IMR-90 (cell line): ENCODE measurements at regions not wholly inside any gene's neighbourhood (a gene's known extent, or its start where the extent isn't known, plus 50 kb on each side); places are given as distances from the start of the nearest gene placed in this dataset.

Experiments
- ATAC-seq: fragments of 200-7000 bp; cut with Tn5 transposase; 2 replicates; pipeline ENCODE4 v1.9.1; 2020; ENCODE audit warnings: low read depth, mild to moderate bottlenecking, moderate library complexity
- BruUV-seq: library from RNA; stranded (reverse); fragments of 400-500 nt; replicated peaks from 2 replicates; lab custom pipeline; 2021; lab: Mats Ljungman, UMichigan
- CTCF ChIA-PET: fragments of 300-600 bp; formaldehyde crosslinking; extraction: SDS; loops from one replicate; lab custom pipeline; 2021; ENCODE audit warnings: antibody characterized with exemption; lab: Yijun Ruan, JAX
- POLR2A ChIA-PET: fragments of 300-600 bp; sonication (Branson Sonifier 250); formaldehyde crosslinking; loops from one replicate; lab custom pipeline; 2022; ENCODE audit warnings: antibody characterized with exemption; ENCODE audit not compliant: unreplicated experiment; lab: Charles Lee
- DNase-seq: peaks from one replicate; pipeline ENCODE4 v3.0.0; 2013
- H2AFZ ChIP-seq: replicated peaks from 2 replicates; pipeline ENCODE3; 2013; ENCODE audit warnings: low read length, mild to moderate bottlenecking; ENCODE audit not compliant: poor library complexity
- H2AK5ac ChIP-seq: 2 replicates; pipeline ENCODE4 v1.6.1; 2013; ENCODE audit warnings: low read depth, low read length, inconsistent platforms
- H2AK9ac ChIP-seq: replicated peaks from 2 replicates; pipeline ENCODE3; 2013; ENCODE audit warnings: mild to moderate bottlenecking, low read depth, low read length, moderate library complexity; ENCODE audit not compliant: poor library complexity
- H2BK120ac ChIP-seq: 2 replicates; pipeline ENCODE4 v1.6.1; 2013; ENCODE audit warnings: low read depth, low read length, inconsistent platforms
- H2BK15ac ChIP-seq: 3 replicates; pipeline ENCODE4 v1.6.1; 2013; ENCODE audit warnings: low read depth, low read length, inconsistent platforms
- H2BK20ac ChIP-seq: 2 replicates; pipeline ENCODE4 v1.6.1; 2013; ENCODE audit warnings: low read depth, mild to moderate bottlenecking, inconsistent platforms, low read length, moderate library complexity
- H2BK5ac ChIP-seq: 2 replicates; pipeline ENCODE4 v1.6.1; 2013; ENCODE audit warnings: mild to moderate bottlenecking, low read depth, low read length, inconsistent platforms; ENCODE audit not compliant: poor library complexity, severe bottlenecking
- H3K14ac ChIP-seq: replicated peaks from 2 replicates; pipeline ENCODE4 v1.6.1; 2013; ENCODE audit warnings: low read depth, low read length, inconsistent platforms
- H3K18ac ChIP-seq: 2 replicates; pipeline ENCODE4 v1.6.1; 2013; ENCODE audit warnings: low read depth, low read length, control low read depth
- H3K23ac ChIP-seq: 2 replicates; pipeline ENCODE4 v1.6.1; 2013; ENCODE audit warnings: low read depth, low read length, inconsistent platforms
- H3K27ac ChIP-seq: 2 replicates; pipeline ENCODE4 v1.5.1; 2013; ENCODE audit warnings: mild to moderate bottlenecking, control low read depth, low read length; ENCODE audit not compliant: insufficient read depth
- H3K27me3 ChIP-seq: 2 replicates; pipeline ENCODE4 v1.6.1; 2013; ENCODE audit warnings: low read length; ENCODE audit not compliant: control insufficient read depth, insufficient read depth
- H3K36me3 ChIP-seq: 2 replicates; pipeline ENCODE4 v1.6.1; 2013; ENCODE audit warnings: low read length, mixed read lengths; ENCODE audit not compliant: control insufficient read depth, insufficient read depth
- H3K4ac ChIP-seq: 2 replicates; pipeline ENCODE4 v1.6.1; 2013; ENCODE audit warnings: low read depth, low read length, inconsistent platforms
- H3K4me1 ChIP-seq: 2 replicates; pipeline ENCODE4 v1.6.1; 2013; ENCODE audit warnings: low read length, mixed read lengths; ENCODE audit not compliant: control insufficient read depth, insufficient read depth
- H3K4me2 ChIP-seq: 2 replicates; pipeline ENCODE4 v1.6.1; 2013; ENCODE audit warnings: low read depth, mild to moderate bottlenecking, control low read depth, low read length, moderate library complexity
- H3K4me3 ChIP-seq: 2 replicates; pipeline ENCODE4 v1.5.1; 2013; ENCODE audit warnings: low read depth, mild to moderate bottlenecking, control low read depth, low read length, moderate library complexity; ENCODE audit not compliant: insufficient read depth
- H3K56ac ChIP-seq: 2 replicates; pipeline ENCODE4 v1.6.1; 2013; ENCODE audit warnings: low read length, inconsistent platforms; ENCODE audit not compliant: insufficient read depth; ENCODE audit errors: extremely low read depth
- H3K79me1 ChIP-seq, 2 experiments: 2 replicates each; pipeline ENCODE4 v1.6.1; 2013; ENCODE audit warnings: low read length in 2 of 2, inconsistent platforms in 1 of 2, low read depth in 1 of 2
- H3K9ac ChIP-seq: 2 replicates; pipeline ENCODE4 v1.6.1; 2013; ENCODE audit warnings: low read depth, low read length, control low read depth
- H3K9me1 ChIP-seq: 2 replicates; pipeline ENCODE4 v1.6.1; 2013; ENCODE audit warnings: low read length, inconsistent platforms; ENCODE audit not compliant: insufficient read depth
- H3K9me3 ChIP-seq: 2 replicates; pipeline ENCODE4 v1.6.1; 2013; ENCODE audit warnings: low read length; ENCODE audit not compliant: control insufficient read depth, insufficient read depth
- H4K20me1 ChIP-seq: 2 replicates; pipeline ENCODE4 v1.6.1; 2013; ENCODE audit warnings: low read length, inconsistent platforms; ENCODE audit not compliant: insufficient read depth
- H4K5ac ChIP-seq: 2 replicates; pipeline ENCODE4 v1.6.1; 2013; ENCODE audit warnings: mild to moderate bottlenecking, low read depth, low read length, control low read depth
- H4K8ac ChIP-seq, 2 experiments: 2 replicates each; pipeline ENCODE4 v1.6.1; 2013; ENCODE audit warnings: low read depth in 2 of 2, low read length in 2 of 2, control low read depth in 1 of 2, inconsistent platforms in 1 of 2
- H4K91ac ChIP-seq: 2 replicates; pipeline ENCODE4 v1.6.1; 2013; ENCODE audit warnings: low read depth, low read length, inconsistent platforms; ENCODE audit not compliant: insufficient read depth
- BHLHE40 ChIP-seq: fragments of 150-350 bp; IDR thresholded peaks from 2 replicates; pipeline ENCODE4 v1.6.1; 2016; ENCODE audit warnings: mild to moderate bottlenecking, low read depth, low read length
- CEBPB ChIP-seq: IDR thresholded peaks from 2 replicates; pipeline ENCODE4 v1.6.1; 2012; ENCODE audit warnings: low read depth, low read length, improper control_type of control experiment
- CHD1 ChIP-seq: IDR thresholded peaks from 2 replicates; pipeline ENCODE4 v1.6.1; 2012; ENCODE audit warnings: low read depth, low read length, improper control_type of control experiment
- FOS ChIP-seq: fragments of 150-350 bp; IDR thresholded peaks from 2 replicates; pipeline ENCODE4 v1.6.1; 2016; ENCODE audit warnings: low read depth, low read length
- MAFK ChIP-seq: IDR thresholded peaks from 2 replicates; pipeline ENCODE4 v1.6.1; 2012; ENCODE audit warnings: low read depth, low read length, improper control_type of control experiment
- MAZ ChIP-seq: IDR thresholded peaks from 2 replicates; pipeline ENCODE4 v1.6.1; 2012; ENCODE audit warnings: low read depth, mild to moderate bottlenecking, low read length, improper control_type of control experiment, moderate library complexity, borderline replicate concordance
- MXI1 ChIP-seq: IDR thresholded peaks from 2 replicates; pipeline ENCODE4 v1.6.1; 2012; ENCODE audit warnings: low read depth, mild to moderate bottlenecking, low read length, moderate library complexity, borderline replicate concordance
- NFE2L2 ChIP-seq: fragments of 150-350 bp; IDR thresholded peaks from 2 replicates; pipeline ENCODE4 v1.6.1; 2016; ENCODE audit warnings: low read depth, mild to moderate bottlenecking, low read length
- POLR2A ChIP-seq: IDR thresholded peaks from 2 replicates; pipeline ENCODE4 v1.6.1; 2012; ENCODE audit warnings: mild to moderate bottlenecking, low read depth, low read length
- RCOR1 ChIP-seq: IDR thresholded peaks from 2 replicates; pipeline ENCODE4 v1.6.1; 2012; ENCODE audit warnings: mild to moderate bottlenecking, low read length, improper control_type of control experiment; ENCODE audit not compliant: insufficient replicate concordance
- RFX5 ChIP-seq: IDR thresholded peaks from 2 replicates; pipeline ENCODE4 v1.8.0; 2012; ENCODE audit warnings: low read depth, mild to moderate bottlenecking, low read length, moderate library complexity
- SMC3 ChIP-seq: fragments of 150-350 bp; IDR thresholded peaks from 2 replicates; pipeline ENCODE4 v1.6.1; 2016; ENCODE audit warnings: low read depth, mild to moderate bottlenecking, antibody characterized with exemption, low read length, moderate library complexity
- WGBS, 2 experiments: methylation state at CpG; one replicate each; pipeline versions ENCODE4 v1.1.5 to v1.1.7; 2013; ENCODE audit warnings: missing lambda C conversion rate in 2 of 2; ENCODE audit not compliant: insufficient read length in 1 of 2; ENCODE audit errors: extremely low coverage in 2 of 2; 5-methylcytosine and 5-hydroxymethylcytosine counted together
- dilution Hi-C: fragments of 300-500 bp; cut with HindIII; formaldehyde crosslinking; loops from one replicate; pipeline ENCODE4 v1.14.3; 2018; ENCODE audit warnings: low sequenced_read_pairs; ENCODE audit not compliant: unreplicated experiment
- in situ Hi-C: fragments of 300-500 bp; cut with MboI; formaldehyde crosslinking; loops from 3 replicates; pipeline ENCODE4 v1.14.3; 2019; ENCODE audit warnings: low sequenced_read_pairs, inconsistent platforms, mixed read lengths
- intact Hi-C: fragments of 100-400 bp; cut with micrococcal nuclease; formaldehyde crosslinking; loops from 2 replicates; pipeline ENCODE4 v1.10.0; 2022
- TF ChIP-seq, protein P1 (sequence below): conservative IDR thresholded peaks from 2 replicates; pipeline ENCODE4 v1.5.1; 2012; ENCODE audit warnings: mild to moderate bottlenecking, low read depth, low read length, improper control_type of control experiment
- TF ChIP-seq, protein P2 (sequence below): fragments of 150-350 bp; IDR thresholded peaks from 2 replicates; pipeline ENCODE4 v1.6.1; 2017; ENCODE audit warnings: mild to moderate bottlenecking, antibody characterized with exemption, low read length, low read depth
- TF ChIP-seq, protein P3 (sequence below): fragments of 150-350 bp; IDR thresholded peaks from 2 replicates; pipeline ENCODE4 v1.6.1; 2016; ENCODE audit warnings: low read depth, mild to moderate bottlenecking, low read length, moderate library complexity, borderline replicate concordance

DNA sequence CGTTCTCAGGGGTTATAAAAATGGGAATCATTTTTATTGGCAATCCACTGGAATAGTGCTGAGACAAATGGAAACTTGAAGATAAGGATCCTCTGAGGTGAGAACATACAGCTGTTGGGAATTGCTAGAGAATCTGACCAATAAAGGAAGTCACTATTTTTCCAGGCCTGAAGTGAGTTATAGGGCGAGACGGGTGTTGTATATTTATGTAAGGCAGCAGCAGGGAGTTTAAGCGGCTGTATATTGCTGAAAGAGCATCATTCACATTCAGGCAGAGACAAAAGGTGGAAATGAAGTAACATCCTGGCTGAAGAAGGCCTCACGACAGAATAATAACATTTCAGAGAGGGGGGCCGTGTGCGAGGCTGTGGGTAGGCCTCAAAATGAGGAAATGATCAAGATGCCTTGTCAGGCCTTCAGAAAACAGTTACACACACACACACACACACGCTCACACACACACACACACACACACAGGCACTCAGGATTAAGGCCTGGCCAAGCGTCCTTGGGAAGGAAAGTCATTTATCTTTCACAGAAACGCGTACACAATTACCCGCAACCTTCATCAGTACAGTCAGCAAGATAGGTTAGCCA, 964.9 kb upstream of the NR2F2 start:
- no peak overlapping the region for H3K9ac ChIP-seq
- peaks cover 4% of the 10 kb centered on the region; the same call in 1 of the 2 replicates for H3K9me3 ChIP-seq
- 0 out of 3 replicates have a peak overlapping the region, but pooled peaks have one; percentile 3 for H2BK15ac ChIP-seq
- DNase-seq = peak; percentile 83
- H2BK120ac ChIP-seq = peak overlapping the region; percentile 62; the same call in 1 of the 2 replicates
- H2BK5ac ChIP-seq = peak overlapping the region; percentile 43
- peak overlapping the region; percentile 46; the same call in 1 of the 2 replicates for H3K27ac ChIP-seq
- intact Hi-C loops (no loop called here), in situ Hi-C loops (no loop called here), dilution Hi-C loops (no loop called here)
- no peak overlapping the region for H2AK9ac ChIP-seq
- H2BK20ac ChIP-seq = 0 out of 2 replicates have a peak overlapping the region, but pooled peaks have one; percentile 28
- peaks cover 2% of the 10 kb centered on the region for H3K4me1 ChIP-seq
- no peak overlapping the region for H3K4me3 ChIP-seq
- H3K36me3 ChIP-seq = no peaks in the 10 kb centered on the region
- ChIA-PET CTCF (no interaction called here), POLR2A (interaction anchor here (0.6 kb wide), 1 partner anchor 11 kb away, joined by 6 read pairs; no protein-coding TSS in a partner anchor)
- no peaks in the 10 kb centered on the region for H3K79me1 ChIP-seq
- H4K20me1 ChIP-seq = no peaks in the 10 kb centered on the region
- peak overlapping the region; percentile 22; the same call in 1 of the 2 replicates for H2AK5ac ChIP-seq
- H3K4ac ChIP-seq = peak overlapping the region; percentile 63
- peak overlapping the region; percentile 56 for H3K14ac ChIP-seq
- H3K27me3 ChIP-seq = no peaks in the 10 kb centered on the region
- H3K56ac ChIP-seq = no peak overlapping the region
- peak overlapping the region in 1 of 2 experiments; percentile 84; a peak in 2 of 4 replicates for H4K8ac ChIP-seq
- H3K23ac ChIP-seq = 0 out of 2 replicates have a peak overlapping the region, but pooled peaks have one; percentile 19
- no peaks in the 10 kb centered on the region; the same call in 1 of the 2 replicates for H3K9me1 ChIP-seq
- BruUV-seq = no TSS peak
- 30% methylated on average over 2 of the region's 12 CpGs; no CpG with 5 or more reads in 1 of the 2 experiments for WGBS, 2 experiments
- H2AFZ ChIP-seq = peak overlapping the region; percentile 86
- H4K91ac ChIP-seq = peak overlapping the region; percentile 40; the same call in 1 of the 2 replicates
- peak overlapping the region; percentile 12; the same call in 1 of the 2 replicates for H3K4me2 ChIP-seq
- peak overlapping the region; percentile 73 for H3K18ac ChIP-seq
- H4K5ac ChIP-seq = peak overlapping the region; percentile 84
- ATAC-seq = peak; percentile 82
- TF ChIP-seq MXI1 (no peak), BHLHE40 (no peak), POLR2A (no peak), SMC3 (no peak), CHD1 (no peak), MAFK (no peak), MAZ (no peak), RCOR1 (no peak), NFE2L2 (no peak), RFX5 (no peak), FOS (no peak), CEBPB (no peak)
- TF ChIP-seq, protein P1, sequence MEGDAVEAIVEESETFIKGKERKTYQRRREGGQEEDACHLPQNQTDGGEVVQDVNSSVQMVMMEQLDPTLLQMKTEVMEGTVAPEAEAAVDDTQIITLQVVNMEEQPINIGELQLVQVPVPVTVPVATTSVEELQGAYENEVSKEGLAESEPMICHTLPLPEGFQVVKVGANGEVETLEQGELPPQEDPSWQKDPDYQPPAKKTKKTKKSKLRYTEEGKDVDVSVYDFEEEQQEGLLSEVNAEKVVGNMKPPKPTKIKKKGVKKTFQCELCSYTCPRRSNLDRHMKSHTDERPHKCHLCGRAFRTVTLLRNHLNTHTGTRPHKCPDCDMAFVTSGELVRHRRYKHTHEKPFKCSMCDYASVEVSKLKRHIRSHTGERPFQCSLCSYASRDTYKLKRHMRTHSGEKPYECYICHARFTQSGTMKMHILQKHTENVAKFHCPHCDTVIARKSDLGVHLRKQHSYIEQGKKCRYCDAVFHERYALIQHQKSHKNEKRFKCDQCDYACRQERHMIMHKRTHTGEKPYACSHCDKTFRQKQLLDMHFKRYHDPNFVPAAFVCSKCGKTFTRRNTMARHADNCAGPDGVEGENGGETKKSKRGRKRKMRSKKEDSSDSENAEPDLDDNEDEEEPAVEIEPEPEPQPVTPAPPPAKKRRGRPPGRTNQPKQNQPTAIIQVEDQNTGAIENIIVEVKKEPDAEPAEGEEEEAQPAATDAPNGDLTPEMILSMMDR = no peak
- TF ChIP-seq, protein P2, sequence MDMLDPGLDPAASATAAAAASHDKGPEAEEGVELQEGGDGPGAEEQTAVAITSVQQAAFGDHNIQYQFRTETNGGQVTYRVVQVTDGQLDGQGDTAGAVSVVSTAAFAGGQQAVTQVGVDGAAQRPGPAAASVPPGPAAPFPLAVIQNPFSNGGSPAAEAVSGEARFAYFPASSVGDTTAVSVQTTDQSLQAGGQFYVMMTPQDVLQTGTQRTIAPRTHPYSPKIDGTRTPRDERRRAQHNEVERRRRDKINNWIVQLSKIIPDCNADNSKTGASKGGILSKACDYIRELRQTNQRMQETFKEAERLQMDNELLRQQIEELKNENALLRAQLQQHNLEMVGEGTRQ = no peak
- TF ChIP-seq, protein P3, sequence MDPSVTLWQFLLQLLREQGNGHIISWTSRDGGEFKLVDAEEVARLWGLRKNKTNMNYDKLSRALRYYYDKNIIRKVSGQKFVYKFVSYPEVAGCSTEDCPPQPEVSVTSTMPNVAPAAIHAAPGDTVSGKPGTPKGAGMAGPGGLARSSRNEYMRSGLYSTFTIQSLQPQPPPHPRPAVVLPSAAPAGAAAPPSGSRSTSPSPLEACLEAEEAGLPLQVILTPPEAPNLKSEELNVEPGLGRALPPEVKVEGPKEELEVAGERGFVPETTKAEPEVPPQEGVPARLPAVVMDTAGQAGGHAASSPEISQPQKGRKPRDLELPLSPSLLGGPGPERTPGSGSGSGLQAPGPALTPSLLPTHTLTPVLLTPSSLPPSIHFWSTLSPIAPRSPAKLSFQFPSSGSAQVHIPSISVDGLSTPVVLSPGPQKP = no peak
